ENCODE measurements at regions not wholly inside any gene's neighbourhood (a gene's known extent, or its start where the extent isn't known, plus 50 kb on each side); places are given as distances from the start of the nearest gene placed in this dataset.

- Mint-ChIP-seq H3K9me3 (peaks cover 0 to 3% (median 0%) of the 10 kb centered on the region in 7 donors), H3K27me3 (ENCODE audit: low read depth in 3 of 3) (peaks cover 0 to 4% (median 2%) of the 10 kb centered on the region in 3 donors), H3K36me3 (no peaks in the 10 kb centered on the region), H3K4me1 (peaks cover 3% of the 10 kb centered on the region), H3K27ac (no peak overlapping the region), H3K4me3 (no peak overlapping the region)
- no peaks in the 10 kb centered on the region for H3K27me3 ChIP-seq (ENCODE audit: control insufficient read depth in 2 of 2, insufficient read depth in 2 of 2, low read length in 2 of 2)
- H3K9me3 ChIP-seq (replicated peaks in 1 of 2; ENCODE audit: control insufficient read depth in 1 of 2, insufficient read depth in 1 of 2, low read length in 2 of 2): no peaks in the 10 kb centered on the region
- no CpG with 5 or more reads among the region's 1 CpG for WGBS (ENCODE audit: insufficient coverage)
- TF ChIP-seq CTCF (IDR thresholded peaks at IDR 0.05): no peak
- no peak overlapping the region for H2AFZ ChIP-seq (ENCODE audit: insufficient read depth, low read depth, low read length, poor library complexity, severe bottlenecking)
- H3K27ac ChIP-seq (ENCODE audit: low read depth in 1 of 2, low read length in 2 of 2): no peak overlapping the region
- intact Hi-C loops (cut with micrococcal nuclease): no loop called here
- H3K9ac ChIP-seq (ENCODE audit: insufficient read depth, low read length, poor library complexity, severe bottlenecking): no peak overlapping the region
- no peaks in the 10 kb centered on the region for H3K36me3 ChIP-seq (replicated peaks in 1 of 2; ENCODE audit: control insufficient read depth in 1 of 2, insufficient read depth in 2 of 2, low read length in 2 of 2)
- no peak overlapping the region for H3K4me2 ChIP-seq (replicated peaks; ENCODE audit: extremely low read depth, low read length, poor library complexity, severe bottlenecking)
- H3K4me3 ChIP-seq (replicated peaks in 1 of 3; ENCODE audit: low read depth in 2 of 3, low read length in 3 of 3): no peak overlapping the region
- no peak for DNase-seq
- H3K79me2 ChIP-seq (ENCODE audit: insufficient read depth, low read length): no peaks in the 10 kb centered on the region
- no peaks in the 10 kb centered on the region for H4K20me1 ChIP-seq (ENCODE audit: insufficient read depth, low read length)
- no peaks in the 10 kb centered on the region for H3K4me1 ChIP-seq (ENCODE audit: control insufficient read depth in 1 of 2, insufficient read depth in 2 of 2, low read length in 2 of 2)
Observed at GRCh38 chr10:120729547-120729946, 121.6 kb upstream of the WDR11 start.

GRCh38 chr10:120732067-120732466 lies 119.1 kb upstream of the WDR11 start:
- Mint-ChIP-seq H3K27ac (no peak overlapping the region), H3K36me3 (no peaks in the 10 kb centered on the region), H3K4me1 (peaks cover 8% of the 10 kb centered on the region), H3K27me3 (ENCODE audit: low read depth in 3 of 3) (peaks cover 0 to 6% (median 3%) of the 10 kb centered on the region in 3 donors), H3K9me3 (no peaks in the 10 kb centered on the region), H3K4me3 (no peak overlapping the region)
- no peaks in the 10 kb centered on the region for H3K4me1 ChIP-seq (ENCODE audit: control insufficient read depth in 1 of 2, insufficient read depth in 2 of 2, low read length in 2 of 2)
- no peak overlapping the region for H3K4me3 ChIP-seq (replicated peaks in 1 of 3; ENCODE audit: low read depth in 2 of 3, low read length in 3 of 3)
- no peak for TF ChIP-seq CTCF (IDR thresholded peaks at IDR 0.05)
- no peaks in the 10 kb centered on the region for H3K27me3 ChIP-seq (ENCODE audit: control insufficient read depth in 2 of 2, insufficient read depth in 2 of 2, low read length in 2 of 2)
- H3K9ac ChIP-seq (ENCODE audit: insufficient read depth, low read length, poor library complexity, severe bottlenecking): no peak overlapping the region
- no peak overlapping the region for H2AFZ ChIP-seq (ENCODE audit: insufficient read depth, low read depth, low read length, poor library complexity, severe bottlenecking)
- H3K79me2 ChIP-seq (ENCODE audit: insufficient read depth, low read length): no peaks in the 10 kb centered on the region
- H3K27ac ChIP-seq (ENCODE audit: low read depth in 1 of 2, low read length in 2 of 2): no peak overlapping the region
- DNase-seq: no peak
- no peak overlapping the region for H3K4me2 ChIP-seq (replicated peaks; ENCODE audit: extremely low read depth, low read length, poor library complexity, severe bottlenecking)
- no CpG with 5 or more reads among the region's 1 CpG for WGBS (ENCODE audit: insufficient coverage)
- intact Hi-C loops (cut with micrococcal nuclease): loop anchor here in 1 of 2 donors (10.0 kb wide), 1 partner anchor 307 kb away; no protein-coding TSS in a partner anchor
- H4K20me1 ChIP-seq (ENCODE audit: insufficient read depth, low read length): no peaks in the 10 kb centered on the region
- H3K36me3 ChIP-seq (replicated peaks in 1 of 2; ENCODE audit: control insufficient read depth in 1 of 2, insufficient read depth in 2 of 2, low read length in 2 of 2): no peaks in the 10 kb centered on the region
- H3K9me3 ChIP-seq (replicated peaks in 1 of 2; ENCODE audit: control insufficient read depth in 1 of 2, insufficient read depth in 1 of 2, low read length in 2 of 2): no peaks in the 10 kb centered on the region

Data from CD14-positive monocyte (primary cell).